ENCODE measurements at regions not wholly inside any gene's neighbourhood (a gene's known extent, or its start where the extent isn't known, plus 50 kb on each side); places are given as distances from the start of the nearest gene placed in this dataset.
"Not testable (repeated sequence)": the region's sequence is repeated elsewhere in the genome, so short reads cannot be mapped to it uniquely, and the experiment has no call there.

GRCh38 chr7:12985752-12986151 lies 298.3 kb downstream of the ARL4A start:
- no peak for DNase-seq (ENCODE audit: low spot score)

- DNase-seq (ENCODE audit: low spot score) = no peak
These were observed 299.8 kb downstream of the ARL4A start for GRCh38 chr7:12987238-12987637.

- no peak for DNase-seq (ENCODE audit: low spot score)
These were observed 303.0 kb downstream of the ARL4A start for GRCh38 chr7:12990440-12990839.

- no peak for DNase-seq (ENCODE audit: low spot score)
These were observed 305.6 kb downstream of the ARL4A start for GRCh38 chr7:12993025-12993424.

- no peak for DNase-seq (ENCODE audit: low spot score)
These were observed 308.6 kb downstream of the ARL4A start for GRCh38 chr7:12995912-12996469.

- DNase-seq (ENCODE audit: low spot score) = no peak
These were observed 319.9 kb downstream of the ARL4A start for GRCh38 chr7:13007331-13007730.

GRCh38 chr7:13009517-13009916 lies 322.1 kb downstream of the ARL4A start:
- no peak for DNase-seq (ENCODE audit: low spot score)

- DNase-seq (ENCODE audit: low spot score) = no peak
These were observed 326.6 kb downstream of the ARL4A start for GRCh38 chr7:13014011-13014410.

- no peak for DNase-seq (ENCODE audit: low spot score)
These were observed 328.7 kb downstream of the ARL4A start for GRCh38 chr7:13016036-13016581.

- DNase-seq (ENCODE audit: low spot score) = no peak
These were observed 329.3 kb downstream of the ARL4A start for GRCh38 chr7:13016592-13017332.

GRCh38 chr7:13017333-13017857 lies 330.0 kb downstream of the ARL4A start:
- no peak for DNase-seq (ENCODE audit: low spot score)

- no peak for DNase-seq (ENCODE audit: low spot score)
These were observed 330.4 kb downstream of the ARL4A start for GRCh38 chr7:13017881-13018280.

- no peak for DNase-seq (ENCODE audit: low spot score)
These were observed 334.3 kb downstream of the ARL4A start for GRCh38 chr7:13021566-13022300.

GRCh38 chr7:13024121-13024674 lies 336.8 kb downstream of the ARL4A start:
- no peak for DNase-seq (ENCODE audit: low spot score)

GRCh38 chr7:13025043-13025442 lies 337.6 kb downstream of the ARL4A start:
- not testable (repeated sequence) for DNase-seq (ENCODE audit: low spot score)

- DNase-seq (ENCODE audit: low spot score) = no peak
These were observed 339.9 kb downstream of the ARL4A start for GRCh38 chr7:13027321-13027720.

- DNase-seq (ENCODE audit: low spot score) = no peak
These were observed 340.8 kb downstream of the ARL4A start for GRCh38 chr7:13028036-13028824.

GRCh38 chr7:13028825-13029099 lies 341.3 kb downstream of the ARL4A start:
- DNase-seq (ENCODE audit: low spot score) = no peak

GRCh38 chr7:13031468-13031867 lies 344.0 kb downstream of the ARL4A start:
- DNase-seq (ENCODE audit: low spot score) = no peak

- no peak for DNase-seq (ENCODE audit: low spot score)
These were observed 344.7 kb downstream of the ARL4A start for GRCh38 chr7:13032084-13032483.

- DNase-seq (ENCODE audit: low spot score) = no peak
These were observed 345.1 kb downstream of the ARL4A start for GRCh38 chr7:13032576-13032975.

- DNase-seq (ENCODE audit: low spot score) = no peak
These were observed 347.3 kb downstream of the ARL4A start for GRCh38 chr7:13034693-13035092.
